Astrocyte (in vitro differentiated cells and primary cell): ENCODE measurements at regions not wholly inside any gene's neighbourhood (a gene's known extent, or its start where the extent isn't known, plus 50 kb on each side); places are given as distances from the start of the nearest gene placed in this dataset.

ENCODE experiments used
- DNase-seq: peaks from one replicate; pipeline ENCODE4 v3.0.0-alpha.2; 2010; ENCODE audit warnings: low read depth
- FAIRE-seq: peaks from 2 replicates; lab custom pipeline; 2011; peaks lifted over from hg19 to GRCh38; lab: Jason Lieb, UNC
- H2AFZ ChIP-seq: 2 replicates; pipeline ENCODE4 v1.6.0; 2012; ENCODE audit warnings: low read depth, low read length, inconsistent platforms
- H3K27ac ChIP-seq: 2 replicates; pipeline ENCODE4 v1.5.1; 2011; ENCODE audit warnings: low read depth, low read length, inconsistent platforms
- H3K27me3 ChIP-seq: 2 replicates; pipeline ENCODE4 v1.6.0; 2011; ENCODE audit warnings: low read length, inconsistent platforms; ENCODE audit not compliant: insufficient read depth
- H3K36me3 ChIP-seq: 2 replicates; pipeline ENCODE4 v1.5.1; 2011; ENCODE audit warnings: low read length, inconsistent platforms; ENCODE audit not compliant: insufficient read depth
- H3K4me1 ChIP-seq: 2 replicates; pipeline ENCODE4 v1.5.1; 2011; ENCODE audit warnings: low read length, inconsistent platforms; ENCODE audit not compliant: insufficient read depth
- H3K4me2 ChIP-seq: 2 replicates; pipeline ENCODE4 v1.6.0; 2012; ENCODE audit warnings: low read length, inconsistent platforms
- H3K4me3 ChIP-seq: 2 replicates; pipeline ENCODE4 v1.5.1; 2011; ENCODE audit warnings: low read depth, mild to moderate bottlenecking, low read length, inconsistent platforms; ENCODE audit not compliant: insufficient read depth
- H3K79me2 ChIP-seq: 2 replicates; pipeline ENCODE4 v1.6.0; 2012; ENCODE audit warnings: mild to moderate bottlenecking, low read length, inconsistent platforms; ENCODE audit not compliant: insufficient read depth
- H3K9ac ChIP-seq: 2 replicates; pipeline ENCODE4 v1.6.0; 2012; ENCODE audit warnings: mild to moderate bottlenecking, low read length, inconsistent platforms
- H3K9me3 ChIP-seq: 2 replicates; pipeline ENCODE4 v1.5.1; 2012; ENCODE audit warnings: low read depth, mild to moderate bottlenecking, low read length, inconsistent platforms; ENCODE audit not compliant: insufficient read depth
- H4K20me1 ChIP-seq: 2 replicates; pipeline ENCODE4 v1.6.0; 2012; ENCODE audit warnings: low read length, inconsistent platforms; ENCODE audit not compliant: insufficient read depth
- H3K27ac Mint-ChIP-seq: one replicate; pipeline ENCODE4 v1.8.0; 2021; ENCODE audit warnings: mild to moderate bottlenecking, mixed read lengths; ENCODE audit not compliant: unreplicated experiment
- H3K27me3 Mint-ChIP-seq: one replicate; pipeline ENCODE4 v1.8.0; 2021; ENCODE audit warnings: low read depth, mixed read lengths; ENCODE audit not compliant: unreplicated experiment
- H3K36me3 Mint-ChIP-seq: one replicate; pipeline ENCODE4 v1.8.0; 2021; ENCODE audit warnings: low read depth, mixed read lengths; ENCODE audit not compliant: unreplicated experiment
- H3K4me1 Mint-ChIP-seq: one replicate; pipeline ENCODE4 v1.8.0; 2021; ENCODE audit warnings: low read depth, mixed read lengths; ENCODE audit not compliant: unreplicated experiment
- H3K4me3 Mint-ChIP-seq: one replicate; pipeline ENCODE4 v1.8.0; 2021; ENCODE audit warnings: mild to moderate bottlenecking, moderate library complexity, mixed read lengths; ENCODE audit not compliant: unreplicated experiment
- H3K9me3 Mint-ChIP-seq: one replicate; pipeline ENCODE4 v1.8.0; 2021; ENCODE audit warnings: mild to moderate bottlenecking, mixed read lengths; ENCODE audit not compliant: unreplicated experiment
- EZH2 ChIP-seq: IDR thresholded peaks from 2 replicates; pipeline ENCODE4 v1.6.1; 2012; ENCODE audit warnings: mild to moderate bottlenecking, low read length, inconsistent platforms; ENCODE audit not compliant: insufficient read depth
- TF ChIP-seq, protein P1 (sequence below): IDR thresholded peaks from 2 replicates; pipeline ENCODE4 v1.5.1; 2011; ENCODE audit warnings: low read depth, mild to moderate bottlenecking, inconsistent platforms, low read length, moderate library complexity; ENCODE audit not compliant: insufficient read depth

DNA sequence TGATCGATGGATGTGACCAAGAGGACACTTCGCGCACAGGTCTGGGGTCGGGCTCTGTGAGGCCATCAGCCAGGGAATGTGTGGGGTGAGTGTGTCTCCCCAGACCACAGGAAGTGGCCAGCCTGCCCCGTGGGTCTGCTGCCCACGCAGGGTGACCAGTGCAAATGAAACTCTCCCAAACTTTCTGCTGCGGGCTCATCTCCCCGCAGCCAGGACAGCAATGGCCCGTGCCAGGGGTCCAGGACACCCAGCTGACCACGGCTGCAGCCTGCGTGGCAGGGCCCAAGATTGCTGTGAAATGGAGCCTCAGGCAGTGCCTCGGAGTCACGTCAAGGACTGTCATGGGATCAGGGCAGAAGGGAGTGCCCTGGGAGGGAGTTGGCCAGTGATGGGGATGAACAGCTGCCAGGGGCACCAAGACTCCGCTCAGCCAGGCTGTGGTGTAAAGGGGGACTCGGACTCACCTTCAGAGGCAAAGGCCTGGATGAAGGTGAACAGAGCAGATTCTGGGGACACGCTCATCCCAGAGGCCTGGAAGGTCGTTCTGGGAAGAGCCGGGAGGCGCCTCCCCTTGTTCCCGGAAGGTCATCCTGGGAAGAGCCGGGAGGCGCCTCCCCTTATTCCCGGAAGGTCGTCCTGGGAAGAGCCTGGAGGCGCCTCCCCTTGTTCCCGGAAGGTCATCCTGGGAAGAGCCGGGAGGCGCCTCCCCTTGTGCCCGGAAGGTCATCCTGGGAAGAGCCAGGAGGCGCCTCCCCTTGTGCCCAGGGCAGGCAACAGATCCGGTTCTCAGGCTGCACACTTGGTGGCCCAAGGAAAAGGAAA is 252.6 kb downstream of the BRD1 start:
- Histone ChIP-seq H4K20me1 (no peaks in the 10 kb centered on the region), H3K79me2 (no peaks in the 10 kb centered on the region), H3K4me2 (no peak overlapping the region), H3K4me3 (no peak overlapping the region), H3K27ac (no peak overlapping the region), H3K27me3 (no peaks in the 10 kb centered on the region), H2AFZ (no peak overlapping the region), H3K4me1 (no peaks in the 10 kb centered on the region), H3K36me3 (no peaks in the 10 kb centered on the region), H3K9ac (no peak overlapping the region), H3K9me3 (peaks cover 3% of the 10 kb centered on the region)
- TF ChIP-seq, protein P1, sequence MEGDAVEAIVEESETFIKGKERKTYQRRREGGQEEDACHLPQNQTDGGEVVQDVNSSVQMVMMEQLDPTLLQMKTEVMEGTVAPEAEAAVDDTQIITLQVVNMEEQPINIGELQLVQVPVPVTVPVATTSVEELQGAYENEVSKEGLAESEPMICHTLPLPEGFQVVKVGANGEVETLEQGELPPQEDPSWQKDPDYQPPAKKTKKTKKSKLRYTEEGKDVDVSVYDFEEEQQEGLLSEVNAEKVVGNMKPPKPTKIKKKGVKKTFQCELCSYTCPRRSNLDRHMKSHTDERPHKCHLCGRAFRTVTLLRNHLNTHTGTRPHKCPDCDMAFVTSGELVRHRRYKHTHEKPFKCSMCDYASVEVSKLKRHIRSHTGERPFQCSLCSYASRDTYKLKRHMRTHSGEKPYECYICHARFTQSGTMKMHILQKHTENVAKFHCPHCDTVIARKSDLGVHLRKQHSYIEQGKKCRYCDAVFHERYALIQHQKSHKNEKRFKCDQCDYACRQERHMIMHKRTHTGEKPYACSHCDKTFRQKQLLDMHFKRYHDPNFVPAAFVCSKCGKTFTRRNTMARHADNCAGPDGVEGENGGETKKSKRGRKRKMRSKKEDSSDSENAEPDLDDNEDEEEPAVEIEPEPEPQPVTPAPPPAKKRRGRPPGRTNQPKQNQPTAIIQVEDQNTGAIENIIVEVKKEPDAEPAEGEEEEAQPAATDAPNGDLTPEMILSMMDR, result no peak
- TF ChIP-seq EZH2, result no peak
- peaks cover 19% of the 10 kb centered on the region for H3K27me3 Mint-ChIP-seq
- H3K27ac Mint-ChIP-seq, result no peak overlapping the region
- no peak for FAIRE-seq
- no peaks in the 10 kb centered on the region for H3K36me3 Mint-ChIP-seq
- H3K4me1 Mint-ChIP-seq, result no peaks in the 10 kb centered on the region
- DNase-seq, result no peak
- no peak overlapping the region for H3K4me3 Mint-ChIP-seq
- H3K9me3 Mint-ChIP-seq, result peaks cover 7% of the 10 kb centered on the region

GRCh38 chr22:49574205-49574880 is 253.3 kb downstream of the BRD1 start:
- no peak overlapping the region for H2AFZ ChIP-seq
- no peak overlapping the region for H3K27ac ChIP-seq
- no peak overlapping the region for H3K27ac Mint-ChIP-seq
- no peaks in the 10 kb centered on the region for H3K27me3 ChIP-seq
- no peak overlapping the region for H3K9ac ChIP-seq
- no peaks in the 10 kb centered on the region for H3K4me1 Mint-ChIP-seq
- no peak overlapping the region for H3K4me3 ChIP-seq
- H4K20me1 ChIP-seq, result no peaks in the 10 kb centered on the region
- no peaks in the 10 kb centered on the region for H3K36me3 ChIP-seq
- no peaks in the 10 kb centered on the region for H3K4me1 ChIP-seq
- H3K79me2 ChIP-seq, result no peaks in the 10 kb centered on the region
- no peak overlapping the region for H3K4me3 Mint-ChIP-seq
- no peak for TF ChIP-seq EZH2
- TF ChIP-seq, protein P1, result no peak
- peaks cover 7% of the 10 kb centered on the region for H3K9me3 Mint-ChIP-seq
- peaks cover 21% of the 10 kb centered on the region for H3K27me3 Mint-ChIP-seq
- no peak for DNase-seq
- H3K36me3 Mint-ChIP-seq, result no peaks in the 10 kb centered on the region
- peaks cover 3% of the 10 kb centered on the region for H3K9me3 ChIP-seq
- no peak for FAIRE-seq
- H3K4me2 ChIP-seq, result no peak overlapping the region
